Stimulated activated CD4-positive, alpha-beta T cell treated with anti-CD3 and anti-CD28 coated beads, Interleukin-2, amount 100 ng/mL, for 48 hours (primary cell): ENCODE measurements at regions not wholly inside any gene's neighbourhood (a gene's known extent, or its start where the extent isn't known, plus 50 kb on each side); places are given as distances from the start of the nearest gene placed in this dataset.
"Not testable (repeated sequence)": the region's sequence is repeated elsewhere in the genome, so short reads cannot be mapped to it uniquely, and the experiment has no call there.

Experiments used
- DNase-seq, 2 donors: peaks; one replicate each; pipeline ENCODE4 v3.0.0-alpha.2; 2020

- no peak for DNase-seq
Observed at GRCh38 chr4:30160140-30160539, 560.0 kb upstream of the PCDH7 start.

- no peak for DNase-seq
Observed at GRCh38 chr4:30172416-30172815, 547.8 kb upstream of the PCDH7 start.

GRCh38 chr4:30181512-30181911 lies 538.7 kb upstream of the PCDH7 start:
- DNase-seq: no peak

GRCh38 chr4:30181918-30182317 lies 538.3 kb upstream of the PCDH7 start:
- no peak for DNase-seq

- no peak for DNase-seq
Observed at GRCh38 chr4:30182786-30183185, 537.4 kb upstream of the PCDH7 start.

- DNase-seq: no peak
Observed at GRCh38 chr4:30191902-30192301, 528.3 kb upstream of the PCDH7 start.

GRCh38 chr4:30207389-30207788 lies 512.8 kb upstream of the PCDH7 start:
- DNase-seq: no peak

- no peak for DNase-seq
Observed at GRCh38 chr4:30208731-30209435, 511.3 kb upstream of the PCDH7 start.

GRCh38 chr4:30215973-30216372 lies 504.2 kb upstream of the PCDH7 start:
- not testable (repeated sequence) for DNase-seq

- no peak for DNase-seq
Observed at GRCh38 chr4:30245140-30245539, 475.0 kb upstream of the PCDH7 start.

- DNase-seq: no peak
Observed at GRCh38 chr4:30256116-30256832, 463.9 kb upstream of the PCDH7 start.

GRCh38 chr4:30258949-30259348 lies 461.2 kb upstream of the PCDH7 start:
- no peak for DNase-seq

- DNase-seq: no peak
Observed at GRCh38 chr4:30262379-30262778, 457.8 kb upstream of the PCDH7 start.

GRCh38 chr4:30264465-30264864 lies 455.7 kb upstream of the PCDH7 start:
- DNase-seq: no peak

GRCh38 chr4:30265716-30266115 lies 454.5 kb upstream of the PCDH7 start:
- no peak for DNase-seq

GRCh38 chr4:30268370-30268769 lies 451.8 kb upstream of the PCDH7 start:
- DNase-seq: no peak

- DNase-seq: no peak
Observed at GRCh38 chr4:30269850-30270249, 450.3 kb upstream of the PCDH7 start.

GRCh38 chr4:30281986-30282385 lies 438.2 kb upstream of the PCDH7 start:
- DNase-seq: no peak

- DNase-seq: no peak
Observed at GRCh38 chr4:30283336-30283735, 436.8 kb upstream of the PCDH7 start.

GRCh38 chr4:30294295-30294694 lies 425.9 kb upstream of the PCDH7 start:
- DNase-seq: no peak

GRCh38 chr4:30295652-30296051 lies 424.5 kb upstream of the PCDH7 start:
- DNase-seq: no peak

GRCh38 chr4:30314001-30314400 lies 406.2 kb upstream of the PCDH7 start:
- DNase-seq: no peak

- no peak for DNase-seq
Observed at GRCh38 chr4:30330894-30331652, 389.1 kb upstream of the PCDH7 start.

GRCh38 chr4:30341731-30342130 lies 378.4 kb upstream of the PCDH7 start:
- DNase-seq: no peak
